HTR-8/SVneo (cell line): ENCODE measurements at regions not wholly inside any gene's neighbourhood (a gene's known extent, or its start where the extent isn't known, plus 50 kb on each side); places are given as distances from the start of the nearest gene placed in this dataset.

Source experiments
- DNase-seq: peaks from one replicate; pipeline ENCODE4 v3.0.0; 2011; ENCODE audit warnings: low spot score, mixed read lengths; ENCODE audit not compliant: insufficient read length
- FAIRE-seq: peaks from 2 replicates; lab custom pipeline; 2011; peaks lifted over from hg19 to GRCh38; lab: Jason Lieb, UNC

GRCh38 chr14:98548071-98548686 is 723.8 kb downstream of the BCL11B start:
- no peak for DNase-seq
- no peak for FAIRE-seq

- DNase-seq, result no peak
- no peak for FAIRE-seq
Measured at GRCh38 chr14:98551028-98551427, 721.0 kb downstream of the BCL11B start.

- FAIRE-seq (no peak), DNase-seq (no peak)
Measured at GRCh38 chr14:98555440-98555839, 716.6 kb downstream of the BCL11B start.

- DNase-seq (no peak), FAIRE-seq (no peak)
Measured at GRCh38 chr14:98564006-98564405, 708.0 kb downstream of the BCL11B start.

GRCh38 chr14:98564541-98564940 is 707.5 kb downstream of the BCL11B start:
- FAIRE-seq (no peak), DNase-seq (no peak)

GRCh38 chr14:98571104-98571503 is 700.9 kb downstream of the BCL11B start:
- FAIRE-seq, result no peak

GRCh38 chr14:98573082-98573481 is 698.9 kb downstream of the BCL11B start:
- FAIRE-seq (no peak), DNase-seq (no peak)

More at GRCh38 chr14:98571104-98571503, 700.9 kb downstream of the BCL11B start:
- no peak for DNase-seq

GRCh38 chr14:98576463-98576862 is 695.5 kb downstream of the BCL11B start:
- FAIRE-seq (no peak), DNase-seq (no peak)

GRCh38 chr14:98578204-98578603 is 693.8 kb downstream of the BCL11B start:
- no peak for DNase-seq
- FAIRE-seq, result no peak

GRCh38 chr14:98579140-98579539 is 692.9 kb downstream of the BCL11B start:
- FAIRE-seq (no peak), DNase-seq (no peak)

GRCh38 chr14:98580131-98580678 is 691.8 kb downstream of the BCL11B start:
- FAIRE-seq (no peak), DNase-seq (no peak)

GRCh38 chr14:98582276-98582675 is 689.7 kb downstream of the BCL11B start:
- FAIRE-seq (no peak), DNase-seq (no peak)

GRCh38 chr14:98591161-98591560 is 680.8 kb downstream of the BCL11B start:
- DNase-seq (no peak), FAIRE-seq (no peak)

- FAIRE-seq (no peak), DNase-seq (no peak)
Measured at GRCh38 chr14:98592611-98593170, 679.3 kb downstream of the BCL11B start.

GRCh38 chr14:98593361-98593761 is 678.6 kb downstream of the BCL11B start:
- FAIRE-seq, result no peak

GRCh38 chr14:98594156-98594555 is 677.8 kb downstream of the BCL11B start:
- DNase-seq (no peak), FAIRE-seq (no peak)

More at GRCh38 chr14:98593361-98593761, 678.6 kb downstream of the BCL11B start:
- no peak for DNase-seq

- FAIRE-seq (no peak), DNase-seq (no peak)
Measured at GRCh38 chr14:98598576-98598975, 673.4 kb downstream of the BCL11B start.

- FAIRE-seq, result no peak
- no peak for DNase-seq
Measured at GRCh38 chr14:98599082-98599481, 672.9 kb downstream of the BCL11B start.

GRCh38 chr14:98602983-98603382 is 669.0 kb downstream of the BCL11B start:
- FAIRE-seq, result no peak
- no peak for DNase-seq

- DNase-seq (no peak), FAIRE-seq (no peak)
Measured at GRCh38 chr14:98605043-98605442, 667.0 kb downstream of the BCL11B start.

- no peak for FAIRE-seq
- no peak for DNase-seq
Measured at GRCh38 chr14:98606041-98606640, 665.9 kb downstream of the BCL11B start.
